ENCODE measurements at regions not wholly inside any gene's neighbourhood (a gene's known extent, or its start where the extent isn't known, plus 50 kb on each side); places are given as distances from the start of the nearest gene placed in this dataset.
A peak's percentile ranks its signal among the peaks of the same experiment; 100 is the strongest.

- DNase-seq: no peak
- intact Hi-C loops (cut with DNase I): no loop called here
- Histone ChIP-seq H3K9me3 (no peaks in the 10 kb centered on the region), H3K27me3 (no peaks in the 10 kb centered on the region), H3K4me3 (no peak overlapping the region), H3K36me3 (no peaks in the 10 kb centered on the region), H3K27ac (no peak overlapping the region), H3K4me1 (no peaks in the 10 kb centered on the region)
- TF ChIP-seq POLR2A (IDR thresholded peaks at IDR 0.05) (no peak), CTCF (IDR thresholded peaks at IDR 0.05) (no peak), EP300 (IDR thresholded peaks at IDR 0.05) (no peak), POLR2AphosphoS5 (IDR thresholded peaks at IDR 0.05) (no peak)
- 59 to 92% methylated on average over 2 of the region's 2 CpGs for WGBS, 2 donors
These were observed 81.1 kb downstream of the CT47B1 start for GRCh38 chrX:120794525-120794975.

- no peak overlapping the region for H3K4me3 ChIP-seq
- no peaks in the 10 kb centered on the region for H3K9me3 ChIP-seq
- H3K4me1 ChIP-seq: no peaks in the 10 kb centered on the region
- H3K36me3 ChIP-seq: no peaks in the 10 kb centered on the region
- no peak for DNase-seq
- TF ChIP-seq EP300 (IDR thresholded peaks at IDR 0.05) (no peak), POLR2AphosphoS5 (IDR thresholded peaks at IDR 0.05) (no peak), POLR2A (IDR thresholded peaks at IDR 0.05) (no peak), CTCF (IDR thresholded peaks at IDR 0.05) (no peak)
- no peaks in the 10 kb centered on the region for H3K27me3 ChIP-seq
- intact Hi-C loops (cut with DNase I): no loop called here
- no peak overlapping the region for H3K27ac ChIP-seq
These were observed 82.6 kb downstream of the CT47B1 start for GRCh38 chrX:120793098-120793497.

GRCh38 chrX:120791013-120791643 is 84.5 kb downstream of the CT47B1 start:
- Histone ChIP-seq H3K4me1 (no peaks in the 10 kb centered on the region), H3K27me3 (no peaks in the 10 kb centered on the region), H3K9me3 (no peaks in the 10 kb centered on the region), H3K27ac (no peak overlapping the region), H3K36me3 (no peaks in the 10 kb centered on the region), H3K4me3 (no peak overlapping the region)
- no peak for TF ChIP-seq POLR2AphosphoS5 (IDR thresholded peaks at IDR 0.05)
- WGBS, 2 donors: 24 to 68% methylated on average over 2 of the region's 2 CpGs
- DNase-seq: peak; percentile 72
- intact Hi-C loops (cut with DNase I): no loop called here

GRCh38 chrX:120790552-120790951 is 85.1 kb downstream of the CT47B1 start:
- WGBS, 2 donors: 79 to 82% methylated on average over 4 of the region's 4 CpGs
- no peaks in the 10 kb centered on the region for H3K36me3 ChIP-seq
- no peak for TF ChIP-seq POLR2AphosphoS5 (IDR thresholded peaks at IDR 0.05)
- TF ChIP-seq POLR2A (IDR thresholded peaks at IDR 0.05): no peak
- no peak for TF ChIP-seq EP300 (IDR thresholded peaks at IDR 0.05)
- no peak for TF ChIP-seq CTCF (IDR thresholded peaks at IDR 0.05)
- H3K4me3 ChIP-seq: no peak overlapping the region
- H3K4me1 ChIP-seq: no peaks in the 10 kb centered on the region
- H3K27me3 ChIP-seq: no peaks in the 10 kb centered on the region
- intact Hi-C loops (cut with DNase I): no loop called here
- DNase-seq: no peak
- no peaks in the 10 kb centered on the region for H3K9me3 ChIP-seq
- no peak overlapping the region for H3K27ac ChIP-seq

GRCh38 chrX:120790118-120790517 is 85.5 kb downstream of the CT47B1 start:
- H3K9me3 ChIP-seq: no peaks in the 10 kb centered on the region
- H3K4me3 ChIP-seq: no peak overlapping the region
- H3K27me3 ChIP-seq: no peaks in the 10 kb centered on the region
- H3K36me3 ChIP-seq: no peaks in the 10 kb centered on the region
- H3K4me1 ChIP-seq: no peaks in the 10 kb centered on the region
- peak; percentile 71 for DNase-seq
- WGBS, 2 donors: 1 to 2% methylated on average over 5 of the region's 5 CpGs
- H3K27ac ChIP-seq: no peak overlapping the region
- TF ChIP-seq EP300 (IDR thresholded peaks at IDR 0.05) (no peak), CTCF (IDR thresholded peaks at IDR 0.05) (peak in 3 of 4 experiments; percentile 15 to 62 (median 45))
- intact Hi-C loops (cut with DNase I): no loop called here

All from sigmoid colon (tissue), 6 donors.